ENCODE measurements at regions not wholly inside any gene's neighbourhood (a gene's known extent, or its start where the extent isn't known, plus 50 kb on each side); places are given as distances from the start of the nearest gene placed in this dataset.

GRCh38 chr2:143918465-143918989, 601.4 kb downstream of the ZEB2 start:
- Histone ChIP-seq H3K9me3 (ENCODE audit: insufficient read depth, low read length) (peaks cover 5% of the 10 kb centered on the region; the same call in 1 of the 2 replicates), H3K4me3 (ENCODE audit: insufficient read depth, low read length, poor library complexity, severe bottlenecking) (no peak overlapping the region), H3K9ac (ENCODE audit: low read length) (no peak overlapping the region), H3K9me2 (replicated peaks; ENCODE audit: insufficient read depth, low read length) (no peaks in the 10 kb centered on the region), H3K4me2 (ENCODE audit: low read depth, low read length, poor library complexity, severe bottlenecking) (no peak overlapping the region), H4K20me1 (ENCODE audit: low read depth, low read length) (no peaks in the 10 kb centered on the region), H3K27me3 (ENCODE audit: low read length) (no peaks in the 10 kb centered on the region), H2AFZ (ENCODE audit: low read depth, low read length, severe bottlenecking) (no peak overlapping the region), H3K27ac (ENCODE audit: low read depth, low read length) (no peak overlapping the region), H3F3A (ENCODE audit: insufficient read depth) (no peaks in the 10 kb centered on the region), H3K79me2 (ENCODE audit: insufficient read depth, low read length) (no peaks in the 10 kb centered on the region), H3K36me3 (ENCODE audit: low read length) (no peaks in the 10 kb centered on the region)
- no peak for TF ChIP-seq EZH2phosphoT487 (conservative IDR thresholded peaks at IDR 0.05; ENCODE audit: low read length)
- TF ChIP-seq CTCF (IDR thresholded peaks at IDR 0.05; ENCODE audit: insufficient read depth, low read length, poor library complexity, severe bottlenecking): no peak

GRCh38 chr2:143916781-143917180, 603.1 kb downstream of the ZEB2 start:
- Histone ChIP-seq H3K79me2 (ENCODE audit: insufficient read depth, low read length) (no peaks in the 10 kb centered on the region), H3K27me3 (ENCODE audit: low read length) (no peaks in the 10 kb centered on the region), H3K4me2 (ENCODE audit: low read depth, low read length, poor library complexity, severe bottlenecking) (no peak overlapping the region), H3K9ac (ENCODE audit: low read length) (no peak overlapping the region), H2AFZ (ENCODE audit: low read depth, low read length, severe bottlenecking) (no peak overlapping the region), H3K4me3 (ENCODE audit: insufficient read depth, low read length, poor library complexity, severe bottlenecking) (no peak overlapping the region), H3K9me2 (replicated peaks; ENCODE audit: insufficient read depth, low read length) (no peaks in the 10 kb centered on the region), H3K36me3 (ENCODE audit: low read length) (no peaks in the 10 kb centered on the region), H3F3A (ENCODE audit: insufficient read depth) (no peaks in the 10 kb centered on the region), H3K9me3 (ENCODE audit: insufficient read depth, low read length) (peaks cover 5% of the 10 kb centered on the region; the same call in 1 of the 2 replicates), H4K20me1 (ENCODE audit: low read depth, low read length) (no peaks in the 10 kb centered on the region), H3K27ac (ENCODE audit: low read depth, low read length) (no peak overlapping the region)
- no peak for TF ChIP-seq CTCF (IDR thresholded peaks at IDR 0.05; ENCODE audit: insufficient read depth, low read length, poor library complexity, severe bottlenecking)
- TF ChIP-seq EZH2phosphoT487 (conservative IDR thresholded peaks at IDR 0.05; ENCODE audit: low read length): no peak

- TF ChIP-seq EZH2phosphoT487 (conservative IDR thresholded peaks at IDR 0.05; ENCODE audit: low read length) (no peak), CTCF (IDR thresholded peaks at IDR 0.05; ENCODE audit: insufficient read depth, low read length, poor library complexity, severe bottlenecking) (no peak)
- Histone ChIP-seq H3K9ac (ENCODE audit: low read length) (no peak overlapping the region), H3F3A (ENCODE audit: insufficient read depth) (no peaks in the 10 kb centered on the region), H3K4me3 (ENCODE audit: insufficient read depth, low read length, poor library complexity, severe bottlenecking) (no peak overlapping the region), H3K9me2 (replicated peaks; ENCODE audit: insufficient read depth, low read length) (no peaks in the 10 kb centered on the region), H4K20me1 (ENCODE audit: low read depth, low read length) (no peaks in the 10 kb centered on the region), H3K79me2 (ENCODE audit: insufficient read depth, low read length) (no peaks in the 10 kb centered on the region), H3K36me3 (ENCODE audit: low read length) (no peaks in the 10 kb centered on the region), H3K27me3 (ENCODE audit: low read length) (no peaks in the 10 kb centered on the region), H3K9me3 (ENCODE audit: insufficient read depth, low read length) (no peaks in the 10 kb centered on the region), H3K4me2 (ENCODE audit: low read depth, low read length, poor library complexity, severe bottlenecking) (no peak overlapping the region), H3K27ac (ENCODE audit: low read depth, low read length) (no peak overlapping the region), H2AFZ (ENCODE audit: low read depth, low read length, severe bottlenecking) (no peak overlapping the region)
These were observed 610.2 kb downstream of the ZEB2 start for GRCh38 chr2:143909577-143910353.

All from SU-DHL-6 (cell line).